GM20000 (cell line): ENCODE measurements at regions not wholly inside any gene's neighbourhood (a gene's known extent, or its start where the extent isn't known, plus 50 kb on each side); places are given as distances from the start of the nearest gene placed in this dataset.
"Not testable (repeated sequence)": the region's sequence is repeated elsewhere in the genome, so short reads cannot be mapped to it uniquely, and the experiment has no call there.

Experiments
- DNase-seq: peaks from one replicate; pipeline ENCODE4 v3.0.0; 2012; ENCODE audit warnings: low spot score
- TF ChIP-seq, protein P1 (sequence below): IDR thresholded peaks from 2 replicates; pipeline ENCODE4 v1.5.1; 2012; ENCODE audit warnings: mild to moderate bottlenecking, control low read depth; ENCODE audit errors: extremely low read depth, missing control alignments

- no peak for DNase-seq
- TF ChIP-seq, protein P1, sequence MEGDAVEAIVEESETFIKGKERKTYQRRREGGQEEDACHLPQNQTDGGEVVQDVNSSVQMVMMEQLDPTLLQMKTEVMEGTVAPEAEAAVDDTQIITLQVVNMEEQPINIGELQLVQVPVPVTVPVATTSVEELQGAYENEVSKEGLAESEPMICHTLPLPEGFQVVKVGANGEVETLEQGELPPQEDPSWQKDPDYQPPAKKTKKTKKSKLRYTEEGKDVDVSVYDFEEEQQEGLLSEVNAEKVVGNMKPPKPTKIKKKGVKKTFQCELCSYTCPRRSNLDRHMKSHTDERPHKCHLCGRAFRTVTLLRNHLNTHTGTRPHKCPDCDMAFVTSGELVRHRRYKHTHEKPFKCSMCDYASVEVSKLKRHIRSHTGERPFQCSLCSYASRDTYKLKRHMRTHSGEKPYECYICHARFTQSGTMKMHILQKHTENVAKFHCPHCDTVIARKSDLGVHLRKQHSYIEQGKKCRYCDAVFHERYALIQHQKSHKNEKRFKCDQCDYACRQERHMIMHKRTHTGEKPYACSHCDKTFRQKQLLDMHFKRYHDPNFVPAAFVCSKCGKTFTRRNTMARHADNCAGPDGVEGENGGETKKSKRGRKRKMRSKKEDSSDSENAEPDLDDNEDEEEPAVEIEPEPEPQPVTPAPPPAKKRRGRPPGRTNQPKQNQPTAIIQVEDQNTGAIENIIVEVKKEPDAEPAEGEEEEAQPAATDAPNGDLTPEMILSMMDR, result no peak
Measured at GRCh38 chr12:74595696-74596095, 58.1 kb downstream of the ATXN7L3B start.

DNA sequence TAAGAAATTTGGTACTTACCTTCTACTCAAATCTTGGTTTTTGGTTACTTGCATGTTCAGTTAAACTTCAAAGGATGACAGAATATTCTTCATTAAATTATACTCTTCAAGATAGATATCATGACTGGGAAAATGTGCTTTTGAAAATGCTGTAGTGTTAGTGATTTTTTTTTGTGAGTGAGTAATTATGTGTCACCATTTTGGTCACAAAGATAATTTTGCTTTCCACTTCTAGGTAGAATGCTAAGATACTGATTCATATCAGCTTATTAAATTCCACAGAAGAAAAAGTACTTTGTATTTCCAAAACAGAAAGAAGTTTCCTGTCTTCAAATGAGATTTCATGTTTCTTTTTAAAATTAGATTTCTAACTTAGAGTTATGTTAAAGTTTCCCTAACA is 61.2 kb downstream of the ATXN7L3B start:
- no peak for DNase-seq
- TF ChIP-seq, protein P1, result no peak

GRCh38 chr12:74599932-74600331 is 62.3 kb downstream of the ATXN7L3B start:
- no peak for DNase-seq
- TF ChIP-seq, protein P1, result no peak

DNA sequence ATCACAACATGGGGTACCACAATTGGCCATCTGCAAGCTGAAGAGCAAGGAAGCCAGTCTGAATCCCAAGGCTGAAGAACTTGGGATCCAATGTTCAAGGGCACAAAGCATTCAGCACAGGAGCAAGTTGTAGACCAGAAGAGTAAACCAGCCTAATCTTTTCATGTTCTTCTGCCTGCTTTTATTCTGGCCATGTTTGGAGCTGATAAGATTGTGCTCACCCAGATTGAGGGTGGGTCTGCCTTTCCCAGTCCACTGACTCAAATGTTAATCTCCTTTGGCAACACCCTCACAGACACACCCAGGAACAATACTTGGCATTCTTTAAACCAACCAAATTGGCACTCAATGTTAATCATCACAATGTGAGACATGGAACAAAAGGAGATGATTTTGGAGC is 63.2 kb downstream of the ATXN7L3B start:
- DNase-seq, result not testable (repeated sequence)

DNA sequence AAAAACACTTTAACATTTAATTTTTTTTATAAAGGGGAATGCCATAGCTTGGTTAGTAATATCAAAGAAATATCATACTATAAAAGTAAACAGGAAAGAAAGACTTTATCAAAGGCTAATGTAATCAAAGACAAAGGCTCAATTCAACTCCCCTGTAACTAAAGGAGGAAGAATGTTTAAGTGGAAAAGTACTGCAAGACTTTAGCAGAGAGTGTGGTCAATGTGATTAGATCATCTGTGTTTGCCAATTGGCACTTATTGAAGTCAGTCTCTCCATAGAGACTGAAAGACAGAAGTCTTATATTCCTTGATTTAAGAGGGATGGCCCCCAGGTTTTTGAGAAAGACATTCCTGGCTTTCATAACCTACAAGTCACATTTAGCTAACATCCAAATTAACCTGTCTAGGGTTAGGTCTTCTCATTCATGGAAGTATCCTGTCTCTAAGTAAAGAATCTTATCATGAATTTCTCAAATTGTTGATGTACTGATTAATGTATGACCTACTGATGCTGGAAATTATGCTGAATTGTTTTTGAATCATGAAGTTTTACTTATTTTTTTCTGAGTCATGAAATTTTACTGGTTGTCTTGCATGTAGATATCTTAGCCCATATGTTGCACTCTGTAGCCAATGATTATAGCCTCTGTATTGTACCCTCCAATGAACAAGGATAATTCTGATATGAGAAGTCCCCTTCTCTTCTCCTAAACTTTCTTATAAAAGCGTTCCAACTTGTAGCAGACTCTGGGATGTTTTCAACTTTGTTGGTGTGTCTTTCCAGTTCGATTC is 65.4 kb downstream of the ATXN7L3B start:
- TF ChIP-seq, protein P1, result no peak
- DNase-seq, result no peak

DNA sequence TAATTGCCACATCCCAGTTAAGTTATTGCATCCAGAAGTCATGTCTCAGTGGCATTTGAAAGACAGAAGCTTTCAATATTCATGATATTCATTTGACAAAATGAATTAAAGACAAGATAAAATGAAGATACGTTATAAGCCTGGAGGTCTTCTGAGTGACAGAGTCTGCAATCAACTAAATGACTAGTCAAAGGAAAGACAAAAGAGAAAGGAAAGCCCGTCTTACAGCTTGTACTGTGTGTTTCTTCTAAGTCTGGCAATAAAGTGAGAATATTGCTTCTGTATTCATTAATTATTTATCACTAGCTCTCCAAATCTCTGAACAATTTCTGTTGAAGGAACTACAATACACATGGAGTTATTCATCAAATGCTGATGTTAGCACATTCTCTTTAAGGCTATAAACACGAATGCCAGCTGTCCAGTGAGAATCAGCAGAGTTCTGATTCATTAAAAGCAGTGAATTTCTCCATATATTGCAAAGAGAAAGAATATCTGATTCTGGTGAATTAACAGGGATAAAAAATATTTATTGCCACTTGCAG is 70.7 kb downstream of the ATXN7L3B start:
- no peak for DNase-seq
- TF ChIP-seq, protein P1, result no peak

GRCh38 chr12:74610711-74611110 is 73.1 kb downstream of the ATXN7L3B start:
- TF ChIP-seq, protein P1, result no peak
- no peak for DNase-seq

DNA sequence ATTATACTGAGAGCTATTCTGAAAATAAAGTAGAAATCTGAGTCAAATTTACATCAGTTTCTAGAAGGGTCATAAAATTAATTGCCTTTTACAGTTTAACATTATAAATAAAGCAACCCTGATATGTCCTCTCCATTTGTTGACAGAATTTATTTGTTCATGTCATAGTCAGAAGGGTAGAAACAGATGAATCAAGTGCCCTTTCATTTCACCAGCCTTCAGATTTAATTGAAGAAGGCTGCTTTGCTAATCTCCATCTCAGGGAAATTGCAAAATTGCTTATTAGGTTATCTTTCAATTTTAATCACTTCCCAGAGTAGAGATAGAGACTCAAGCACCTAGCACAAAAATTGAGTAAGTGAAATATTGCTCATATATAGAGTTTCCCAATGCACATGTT is 76.8 kb downstream of the ATXN7L3B start:
- DNase-seq, result no peak
- TF ChIP-seq, protein P1, result no peak
